HEK293 (cell line): ENCODE measurements at regions not wholly inside any gene's neighbourhood (a gene's known extent, or its start where the extent isn't known, plus 50 kb on each side); places are given as distances from the start of the nearest gene placed in this dataset.
A peak's percentile ranks its signal among the peaks of the same experiment; 100 is the strongest.

Experiments
- BCL11B ChIP-seq: fragments of 450-650 bp; formaldehyde crosslinking; IDR thresholded peaks from 2 replicates; pipeline ENCODE4 v1.5.1; 2016; ENCODE audit warnings: low read depth, missing biosample characterization, missing genetic modification characterization
- KLF10 ChIP-seq: fragments of 450-650 bp; IDR thresholded peaks from 2 replicates; pipeline ENCODE4 v1.5.1; 2018; ENCODE audit warnings: missing biosample characterization, mild to moderate bottlenecking, missing genetic modification characterization
- KLF8 ChIP-seq: fragments of 450-650 bp; formaldehyde crosslinking; IDR thresholded peaks from 2 replicates; pipeline ENCODE4 v1.5.1; 2016; ENCODE audit warnings: missing biosample characterization, missing genetic modification characterization
- MEIS1 ChIP-seq: sonication (generic); formaldehyde crosslinking; IDR thresholded peaks from 2 replicates; pipeline ENCODE4 v1.8.1; 2022; ENCODE audit warnings: missing genetic modification reagents, mild to moderate bottlenecking, borderline replicate concordance
- MYNN ChIP-seq: fragments of 450-650 bp; formaldehyde crosslinking; IDR thresholded peaks from 2 replicates; pipeline ENCODE4 v1.5.1; 2016; ENCODE audit warnings: missing biosample characterization, missing genetic modification characterization, borderline replicate concordance
- OSR2 ChIP-seq: fragments of 450-650 bp; formaldehyde crosslinking; IDR thresholded peaks from 2 replicates; pipeline ENCODE4 v1.5.1; 2016; ENCODE audit warnings: missing biosample characterization, missing genetic modification characterization
- PRDM1 ChIP-seq: fragments of 450-650 bp; formaldehyde crosslinking; IDR thresholded peaks from 2 replicates; pipeline ENCODE4; 2016; ENCODE audit warnings: missing biosample characterization, missing genetic modification characterization
- YY2 ChIP-seq: fragments of 450-650 bp; formaldehyde crosslinking; IDR thresholded peaks from 2 replicates; pipeline ENCODE4 v1.5.1; 2016; ENCODE audit warnings: missing biosample characterization, missing genetic modification characterization
- ZBTB20 ChIP-seq: fragments of 450-650 bp; formaldehyde crosslinking; IDR thresholded peaks from 2 replicates; pipeline ENCODE4 v1.5.1; 2016; ENCODE audit warnings: missing biosample characterization, missing genetic modification characterization
- ZBTB6 ChIP-seq: fragments of 450-650 bp; formaldehyde crosslinking; IDR thresholded peaks from 2 replicates; pipeline ENCODE4 v1.5.1; 2017; ENCODE audit warnings: missing biosample characterization, missing genetic modification characterization
- ZBTB8A ChIP-seq: fragments of 450-650 bp; formaldehyde crosslinking; IDR thresholded peaks from 2 replicates; pipeline ENCODE4 v1.5.1; 2016; ENCODE audit warnings: missing biosample characterization, missing genetic modification characterization
- ZFHX2 ChIP-seq: fragments of 450-650 bp; formaldehyde crosslinking; conservative IDR thresholded peaks from 2 replicates; pipeline ENCODE4 v1.5.1; 2016; ENCODE audit warnings: missing biosample characterization, missing genetic modification characterization
- ZFP37 ChIP-seq: fragments of 450-650 bp; formaldehyde crosslinking; IDR thresholded peaks from 2 replicates; pipeline ENCODE4 v1.5.1; 2016; ENCODE audit warnings: missing biosample characterization, missing genetic modification characterization
- ZFP69B ChIP-seq: fragments of 450-650 bp; formaldehyde crosslinking; IDR thresholded peaks from 2 replicates; pipeline ENCODE4 v1.5.1; 2016; ENCODE audit warnings: missing biosample characterization, missing genetic modification characterization
- ZNF112 ChIP-seq: fragments of 450-650 bp; formaldehyde crosslinking; IDR thresholded peaks from 2 replicates; pipeline ENCODE4 v1.5.0; 2017; ENCODE audit warnings: missing biosample characterization, missing genetic modification characterization
- ZNF184 ChIP-seq: fragments of 450-650 bp; IDR thresholded peaks from 2 replicates; pipeline ENCODE4 v1.5.1; 2018; ENCODE audit warnings: missing biosample characterization, mild to moderate bottlenecking, missing genetic modification characterization
- ZNF214 ChIP-seq: fragments of 450-650 bp; formaldehyde crosslinking; IDR thresholded peaks from 2 replicates; pipeline ENCODE4 v1.5.1; 2017; ENCODE audit warnings: missing biosample characterization, mild to moderate bottlenecking, missing genetic modification characterization, borderline replicate concordance
- ZNF280D ChIP-seq: fragments of 450-650 bp; formaldehyde crosslinking; IDR thresholded peaks from 2 replicates; pipeline ENCODE4 v1.5.1; 2016; ENCODE audit warnings: missing biosample characterization, missing genetic modification characterization
- ZNF37A ChIP-seq: fragments of 450-650 bp; IDR thresholded peaks from 2 replicates; pipeline ENCODE4 v1.5.1; 2018; ENCODE audit warnings: missing biosample characterization, missing genetic modification characterization
- ZNF433 ChIP-seq: fragments of 450-650 bp; formaldehyde crosslinking; IDR thresholded peaks from 2 replicates; pipeline ENCODE4 v1.5.1; 2016; ENCODE audit warnings: missing biosample characterization, missing genetic modification characterization, low read depth
- ZNF513 ChIP-seq: fragments of 450-650 bp; IDR thresholded peaks from 2 replicates; pipeline ENCODE4 v1.5.1; 2018; ENCODE audit warnings: missing biosample characterization, missing genetic modification characterization
- ZNF610 ChIP-seq: fragments of 450-650 bp; formaldehyde crosslinking; IDR thresholded peaks from 2 replicates; pipeline ENCODE4 v1.5.1; 2016; ENCODE audit warnings: missing biosample characterization, missing genetic modification characterization, borderline replicate concordance
- ZNF664 ChIP-seq: fragments of 450-650 bp; formaldehyde crosslinking; IDR thresholded peaks from 2 replicates; pipeline ENCODE4 v1.5.1; 2016; ENCODE audit warnings: missing biosample characterization, missing genetic modification characterization
- ZNF777 ChIP-seq: fragments of 450-650 bp; formaldehyde crosslinking; IDR thresholded peaks from 2 replicates; pipeline ENCODE4 v1.5.1; 2017; ENCODE audit warnings: missing biosample characterization, missing genetic modification characterization, borderline replicate concordance
- ZSCAN30 ChIP-seq: fragments of 450-650 bp; IDR thresholded peaks from 2 replicates; pipeline ENCODE4 v1.5.1; 2018; ENCODE audit warnings: missing biosample characterization, mild to moderate bottlenecking, missing genetic modification characterization, moderate library complexity
- TF ChIP-seq, protein P1 (sequence below): fragments of 450-650 bp; formaldehyde crosslinking; IDR thresholded peaks from 2 replicates; pipeline ENCODE4 v1.5.1; 2017; ENCODE audit warnings: missing biosample characterization, missing genetic modification characterization
- TF ChIP-seq, protein P2 (sequence below): fragments of 450-650 bp; formaldehyde crosslinking; IDR thresholded peaks from 2 replicates; pipeline ENCODE4 v1.5.1; 2016; ENCODE audit warnings: missing biosample characterization, missing genetic modification characterization
- TF ChIP-seq, protein P3 (sequence below): fragments of 450-650 bp; formaldehyde crosslinking; IDR thresholded peaks from 2 replicates; pipeline ENCODE4 v1.5.1; 2016; ENCODE audit warnings: missing biosample characterization, missing genetic modification characterization
- TF ChIP-seq, protein P4 (sequence below): fragments of 450-650 bp; formaldehyde crosslinking; IDR thresholded peaks from 2 replicates; pipeline ENCODE4 v1.5.1; 2016; ENCODE audit warnings: missing biosample characterization, missing genetic modification characterization
- TF ChIP-seq, protein P5 (sequence below): fragments of 450-650 bp; formaldehyde crosslinking; IDR thresholded peaks from 2 replicates; pipeline ENCODE4 v1.5.1; 2017; ENCODE audit warnings: missing biosample characterization, missing genetic modification characterization

DNA sequence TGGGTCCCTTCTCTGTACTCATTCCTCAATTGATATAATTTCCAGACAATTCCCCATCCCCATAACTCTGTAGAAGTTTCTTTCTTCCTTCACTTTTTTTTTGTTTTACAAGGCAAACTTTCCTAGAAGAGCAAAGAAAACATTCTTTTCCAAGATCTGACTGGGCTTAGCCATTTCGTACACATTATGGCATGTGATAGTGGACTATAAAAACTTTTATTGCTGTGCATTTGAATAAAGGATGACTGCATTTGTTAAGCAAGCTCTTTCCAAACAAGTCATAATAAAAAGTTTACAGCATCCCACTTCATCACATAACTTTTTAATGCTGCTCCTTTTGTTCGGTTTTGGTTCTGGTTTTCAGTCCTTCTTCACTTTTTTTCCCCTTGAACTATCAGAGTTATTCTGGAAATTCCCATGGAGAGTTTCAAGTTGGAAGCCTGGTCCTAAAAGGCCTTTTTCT lies 231.0 kb upstream of the HMGA2 start (continued):
- no peak for TF ChIP-seq ZBTB6 (tag by site-specific recombination)
- TF ChIP-seq KLF8, result no peak
- TF ChIP-seq, protein P1, sequence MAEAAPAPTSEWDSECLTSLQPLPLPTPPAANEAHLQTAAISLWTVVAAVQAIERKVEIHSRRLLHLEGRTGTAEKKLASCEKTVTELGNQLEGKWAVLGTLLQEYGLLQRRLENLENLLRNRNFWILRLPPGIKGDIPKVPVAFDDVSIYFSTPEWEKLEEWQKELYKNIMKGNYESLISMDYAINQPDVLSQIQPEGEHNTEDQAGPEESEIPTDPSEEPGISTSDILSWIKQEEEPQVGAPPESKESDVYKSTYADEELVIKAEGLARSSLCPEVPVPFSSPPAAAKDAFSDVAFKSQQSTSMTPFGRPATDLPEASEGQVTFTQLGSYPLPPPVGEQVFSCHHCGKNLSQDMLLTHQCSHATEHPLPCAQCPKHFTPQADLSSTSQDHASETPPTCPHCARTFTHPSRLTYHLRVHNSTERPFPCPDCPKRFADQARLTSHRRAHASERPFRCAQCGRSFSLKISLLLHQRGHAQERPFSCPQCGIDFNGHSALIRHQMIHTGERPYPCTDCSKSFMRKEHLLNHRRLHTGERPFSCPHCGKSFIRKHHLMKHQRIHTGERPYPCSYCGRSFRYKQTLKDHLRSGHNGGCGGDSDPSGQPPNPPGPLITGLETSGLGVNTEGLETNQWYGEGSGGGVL, result no peak
- TF ChIP-seq, protein P2, sequence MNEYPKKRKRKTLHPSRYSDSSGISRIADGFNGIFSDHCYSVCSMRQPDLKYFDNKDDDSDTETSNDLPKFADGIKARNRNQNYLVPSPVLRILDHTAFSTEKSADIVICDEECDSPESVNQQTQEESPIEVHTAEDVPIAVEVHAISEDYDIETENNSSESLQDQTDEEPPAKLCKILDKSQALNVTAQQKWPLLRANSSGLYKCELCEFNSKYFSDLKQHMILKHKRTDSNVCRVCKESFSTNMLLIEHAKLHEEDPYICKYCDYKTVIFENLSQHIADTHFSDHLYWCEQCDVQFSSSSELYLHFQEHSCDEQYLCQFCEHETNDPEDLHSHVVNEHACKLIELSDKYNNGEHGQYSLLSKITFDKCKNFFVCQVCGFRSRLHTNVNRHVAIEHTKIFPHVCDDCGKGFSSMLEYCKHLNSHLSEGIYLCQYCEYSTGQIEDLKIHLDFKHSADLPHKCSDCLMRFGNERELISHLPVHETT, result no peak
- TF ChIP-seq ZNF513 (tag by site-specific recombination), result no peak
- TF ChIP-seq BCL11B (tag by site-specific recombination), result no peak
- TF ChIP-seq OSR2 (tag by site-specific recombination), result no peak
- no peak for TF ChIP-seq ZNF433 (tag by site-specific recombination)
- no peak for TF ChIP-seq MEIS1 (CRISPR knock-in tag)
- TF ChIP-seq ZNF777, result no peak
- TF ChIP-seq ZFP69B (tag by site-specific recombination), result no peak
- no peak for TF ChIP-seq MYNN (tag by site-specific recombination)
- TF ChIP-seq, protein P3, sequence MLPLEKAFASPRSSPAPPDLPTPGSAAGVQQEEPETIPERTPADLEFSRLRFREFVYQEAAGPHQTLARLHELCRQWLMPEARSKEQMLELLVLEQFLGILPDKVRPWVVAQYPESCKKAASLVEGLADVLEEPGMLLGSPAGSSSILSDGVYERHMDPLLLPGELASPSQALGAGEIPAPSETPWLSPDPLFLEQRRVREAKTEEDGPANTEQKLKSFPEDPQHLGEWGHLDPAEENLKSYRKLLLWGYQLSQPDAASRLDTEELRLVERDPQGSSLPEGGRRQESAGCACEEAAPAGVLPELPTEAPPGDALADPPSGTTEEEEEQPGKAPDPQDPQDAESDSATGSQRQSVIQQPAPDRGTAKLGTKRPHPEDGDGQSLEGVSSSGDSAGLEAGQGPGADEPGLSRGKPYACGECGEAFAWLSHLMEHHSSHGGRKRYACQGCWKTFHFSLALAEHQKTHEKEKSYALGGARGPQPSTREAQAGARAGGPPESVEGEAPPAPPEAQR (tag by site-specific recombination), result no peak
- no peak for TF ChIP-seq ZBTB20
- TF ChIP-seq ZNF610, result 0 out of 2 replicates have a peak, but pooled peaks have one; percentile 26
- no peak for TF ChIP-seq ZNF664
- TF ChIP-seq YY2 (tag by site-specific recombination), result no peak
- peak; percentile 85 for TF ChIP-seq PRDM1
- TF ChIP-seq ZFP37 (tag by site-specific recombination), result no peak
- no peak for TF ChIP-seq KLF10 (tag by site-specific recombination)
- TF ChIP-seq ZNF214 (tag by site-specific recombination), result no peak
- TF ChIP-seq ZNF37A (tag by site-specific recombination), result no peak
- TF ChIP-seq ZNF184 (tag by site-specific recombination), result no peak
- TF ChIP-seq, protein P4, sequence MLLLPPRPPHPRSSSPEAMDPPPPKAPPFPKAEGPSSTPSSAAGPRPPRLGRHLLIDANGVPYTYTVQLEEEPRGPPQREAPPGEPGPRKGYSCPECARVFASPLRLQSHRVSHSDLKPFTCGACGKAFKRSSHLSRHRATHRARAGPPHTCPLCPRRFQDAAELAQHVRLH (tag by site-specific recombination), result 0 out of 2 replicates have a peak, but pooled peaks have one; percentile 55
- TF ChIP-seq, protein P5, sequence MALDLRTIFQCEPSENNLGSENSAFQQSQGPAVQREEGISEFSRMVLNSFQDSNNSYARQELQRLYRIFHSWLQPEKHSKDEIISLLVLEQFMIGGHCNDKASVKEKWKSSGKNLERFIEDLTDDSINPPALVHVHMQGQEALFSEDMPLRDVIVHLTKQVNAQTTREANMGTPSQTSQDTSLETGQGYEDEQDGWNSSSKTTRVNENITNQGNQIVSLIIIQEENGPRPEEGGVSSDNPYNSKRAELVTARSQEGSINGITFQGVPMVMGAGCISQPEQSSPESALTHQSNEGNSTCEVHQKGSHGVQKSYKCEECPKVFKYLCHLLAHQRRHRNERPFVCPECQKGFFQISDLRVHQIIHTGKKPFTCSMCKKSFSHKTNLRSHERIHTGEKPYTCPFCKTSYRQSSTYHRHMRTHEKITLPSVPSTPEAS (tag by site-specific recombination), result no peak
- TF ChIP-seq ZNF112 (tag by site-specific recombination), result no peak
- peak; percentile 54; the same call in 1 of the 2 replicates for TF ChIP-seq ZSCAN30 (tag by site-specific recombination)
- TF ChIP-seq ZNF280D, result no peak
- TF ChIP-seq ZBTB8A (tag by site-specific recombination), result no peak
- no peak for TF ChIP-seq ZFHX2 (tag by site-specific recombination)
